HepG2 (cell line): ENCODE measurements at regions not wholly inside any gene's neighbourhood (a gene's known extent, or its start where the extent isn't known, plus 50 kb on each side); places are given as distances from the start of the nearest gene placed in this dataset.

ENCODE experiments used
- EED ChIP-seq: sonication (generic); formaldehyde crosslinking; IDR thresholded peaks from 2 replicates; pipeline ENCODE4 v1.5.0; 2020; ENCODE audit warnings: mild to moderate bottlenecking, missing genetic modification reagents
- HMG20B ChIP-seq: conservative IDR thresholded peaks from 2 replicates; pipeline ENCODE4 v1.6.1; 2016; ENCODE audit warnings: missing genetic modification reagents, missing compliant biosample characterization
- PTBP1 ChIP-seq: fragments of 200-400 bp; formaldehyde crosslinking; IDR thresholded peaks from 2 replicates; pipeline ENCODE4 v1.6.1; 2018; ENCODE audit warnings: low read length, low read depth; ENCODE audit not compliant: poor library complexity, severe bottlenecking
- ZFP41 ChIP-seq: sonication (generic); formaldehyde crosslinking; IDR thresholded peaks from 2 replicates; pipeline ENCODE4 v1.4.0; 2020; ENCODE audit warnings: mild to moderate bottlenecking, missing genetic modification reagents, borderline replicate concordance
- ZNF274 ChIP-seq: sonication (generic); formaldehyde crosslinking; IDR thresholded peaks from 2 replicates; pipeline ENCODE4 v1.5.1; 2020; ENCODE audit warnings: mild to moderate bottlenecking, missing genetic modification reagents

- TF ChIP-seq ZFP41 (CRISPR knock-in tag), result no peak
- TF ChIP-seq ZNF274, result no peak
- TF ChIP-seq HMG20B (CRISPR knock-in tag), result no peak
- TF ChIP-seq PTBP1, result no peak
- TF ChIP-seq EED (CRISPR knock-in tag), result no peak
These were observed 266.9 kb upstream of the PELI2 start for GRCh38 chr14:55851301-55851700.
